GM12874 (cell line): ENCODE measurements at regions not wholly inside any gene's neighbourhood (a gene's known extent, or its start where the extent isn't known, plus 50 kb on each side); places are given as distances from the start of the nearest gene placed in this dataset.

ENCODE experiments used
- TF ChIP-seq, protein P1 (sequence below): IDR thresholded peaks from 2 replicates; pipeline ENCODE4 v1.5.1; 2011; ENCODE audit warnings: low read depth, mild to moderate bottlenecking, control low read depth, low read length, moderate library complexity; ENCODE audit not compliant: insufficient read depth

DNA sequence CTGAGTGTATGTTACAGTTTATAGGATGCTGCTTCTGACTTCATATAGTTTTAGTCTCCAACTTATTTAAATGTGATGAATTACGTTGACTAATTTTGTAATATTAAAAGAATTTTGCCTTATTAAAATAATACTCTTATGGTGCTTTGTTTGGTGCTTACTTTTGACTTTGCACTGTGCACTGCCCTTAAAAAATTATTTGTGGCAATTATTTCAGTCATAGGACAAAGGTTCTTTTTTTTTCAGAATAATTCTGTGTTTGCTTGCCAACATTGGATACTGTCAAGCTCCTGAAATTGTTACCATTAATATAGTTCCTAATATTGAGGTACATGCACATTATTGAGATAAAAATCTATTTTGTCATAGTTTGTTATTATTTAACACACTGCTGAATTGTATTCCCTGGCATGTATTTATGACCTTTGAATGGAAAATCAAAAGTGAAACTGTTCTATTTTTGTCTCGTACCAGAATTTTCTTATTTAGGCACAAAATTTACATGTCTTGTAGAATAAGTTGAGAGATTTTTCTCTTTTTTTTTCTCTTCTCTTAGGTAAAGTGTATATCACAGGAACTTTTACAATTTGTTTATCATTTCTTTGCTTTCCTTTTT, 572.8 kb upstream of the KLHL29 start:
- TF ChIP-seq, protein P1, sequence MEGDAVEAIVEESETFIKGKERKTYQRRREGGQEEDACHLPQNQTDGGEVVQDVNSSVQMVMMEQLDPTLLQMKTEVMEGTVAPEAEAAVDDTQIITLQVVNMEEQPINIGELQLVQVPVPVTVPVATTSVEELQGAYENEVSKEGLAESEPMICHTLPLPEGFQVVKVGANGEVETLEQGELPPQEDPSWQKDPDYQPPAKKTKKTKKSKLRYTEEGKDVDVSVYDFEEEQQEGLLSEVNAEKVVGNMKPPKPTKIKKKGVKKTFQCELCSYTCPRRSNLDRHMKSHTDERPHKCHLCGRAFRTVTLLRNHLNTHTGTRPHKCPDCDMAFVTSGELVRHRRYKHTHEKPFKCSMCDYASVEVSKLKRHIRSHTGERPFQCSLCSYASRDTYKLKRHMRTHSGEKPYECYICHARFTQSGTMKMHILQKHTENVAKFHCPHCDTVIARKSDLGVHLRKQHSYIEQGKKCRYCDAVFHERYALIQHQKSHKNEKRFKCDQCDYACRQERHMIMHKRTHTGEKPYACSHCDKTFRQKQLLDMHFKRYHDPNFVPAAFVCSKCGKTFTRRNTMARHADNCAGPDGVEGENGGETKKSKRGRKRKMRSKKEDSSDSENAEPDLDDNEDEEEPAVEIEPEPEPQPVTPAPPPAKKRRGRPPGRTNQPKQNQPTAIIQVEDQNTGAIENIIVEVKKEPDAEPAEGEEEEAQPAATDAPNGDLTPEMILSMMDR = no peak

DNA sequence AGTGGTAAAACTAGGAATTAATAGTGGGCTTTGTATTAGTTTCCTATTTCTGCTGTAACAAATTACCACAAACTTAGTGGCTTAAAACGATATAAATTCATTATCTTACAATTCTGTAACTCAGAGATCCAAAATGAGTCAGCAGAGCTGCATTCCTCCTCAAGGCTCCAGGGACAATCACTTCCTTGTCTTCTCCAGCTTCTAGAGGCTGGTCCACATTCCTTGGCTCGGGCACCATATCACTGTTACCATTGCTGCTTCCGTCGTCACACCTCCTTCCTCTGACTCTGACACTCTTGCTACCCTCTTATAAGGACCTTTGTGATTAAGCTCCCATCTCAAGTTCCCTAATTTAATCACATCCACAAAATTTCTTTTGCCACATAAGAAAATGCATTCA, 567.8 kb upstream of the KLHL29 start:
- TF ChIP-seq, protein P1 = no peak

DNA sequence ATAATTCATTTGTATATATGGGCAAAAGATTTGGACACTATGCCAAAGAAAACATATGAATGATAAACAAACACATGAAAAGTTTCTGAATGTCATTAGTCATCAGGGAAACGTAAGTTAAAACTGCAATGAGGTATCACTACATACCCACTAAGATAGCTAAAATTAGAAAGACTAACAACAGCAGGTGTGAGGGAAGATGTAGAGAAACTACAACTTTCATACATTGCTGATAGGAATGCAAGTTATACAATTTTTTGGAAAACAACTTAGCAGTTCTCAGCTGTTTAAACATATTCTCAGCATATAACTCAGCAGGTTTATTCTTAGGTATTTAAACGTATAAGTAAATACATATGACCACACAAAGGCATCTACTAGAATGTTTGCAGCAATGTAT, 563.5 kb upstream of the KLHL29 start:
- TF ChIP-seq, protein P1 = no peak

DNA sequence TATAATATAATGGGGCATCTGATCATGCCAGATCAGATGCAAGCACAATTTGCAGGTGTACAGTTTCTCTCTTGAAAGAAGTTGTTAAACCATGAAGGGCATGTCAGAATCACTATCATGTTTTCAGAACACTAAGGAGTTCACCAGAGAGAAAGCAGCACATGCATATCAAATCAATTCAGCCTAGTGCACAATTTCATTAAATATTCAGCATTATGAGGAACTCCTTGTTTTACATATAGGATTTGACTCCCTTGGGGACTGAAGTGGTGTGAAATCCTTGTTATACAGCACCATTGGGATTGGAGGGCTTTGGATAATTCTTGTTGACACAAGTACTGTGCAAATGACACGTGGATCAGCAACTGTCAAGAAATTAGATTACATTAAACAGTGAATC, 562.1 kb upstream of the KLHL29 start:
- TF ChIP-seq, protein P1 = no peak

DNA sequence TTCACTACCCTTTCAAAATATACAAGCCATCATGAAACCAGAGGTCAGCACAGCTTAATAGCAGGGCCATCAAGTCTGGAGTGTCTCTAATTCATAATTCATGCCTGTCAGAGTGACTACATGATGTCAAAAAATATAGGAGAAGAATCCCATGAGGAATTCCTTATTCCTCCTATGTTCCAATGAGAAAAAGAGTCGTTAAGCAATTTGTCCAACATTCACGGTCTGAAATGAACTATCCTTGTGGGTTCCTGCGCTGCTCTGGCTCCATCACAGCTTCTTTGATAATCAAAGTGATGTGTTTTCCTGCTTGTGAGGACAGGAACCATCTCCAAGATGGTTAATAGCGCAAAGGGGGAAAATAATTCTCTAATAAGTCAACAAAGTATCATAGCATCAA, 560.4 kb upstream of the KLHL29 start:
- TF ChIP-seq, protein P1 = no peak

DNA sequence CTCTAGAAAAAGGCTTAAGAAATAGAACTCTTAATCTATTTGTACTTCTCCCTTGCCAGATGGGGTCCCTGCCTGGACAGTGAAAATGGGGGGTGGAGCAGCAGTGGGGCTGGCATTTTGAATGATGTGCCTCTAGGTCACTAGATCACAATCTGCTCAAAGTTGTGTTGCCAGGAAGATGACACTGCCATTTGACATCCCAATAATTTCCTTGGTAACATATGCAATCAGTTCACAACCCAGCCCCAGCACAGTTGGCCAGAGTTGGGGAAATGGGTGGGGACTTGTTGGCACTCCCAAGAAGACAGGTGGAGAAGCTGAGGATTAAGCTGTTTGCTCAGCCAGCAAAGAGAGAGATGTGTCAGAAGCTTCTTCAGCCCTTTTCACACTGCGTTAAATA, 558.3 kb upstream of the KLHL29 start:
- TF ChIP-seq, protein P1 = no peak

DNA sequence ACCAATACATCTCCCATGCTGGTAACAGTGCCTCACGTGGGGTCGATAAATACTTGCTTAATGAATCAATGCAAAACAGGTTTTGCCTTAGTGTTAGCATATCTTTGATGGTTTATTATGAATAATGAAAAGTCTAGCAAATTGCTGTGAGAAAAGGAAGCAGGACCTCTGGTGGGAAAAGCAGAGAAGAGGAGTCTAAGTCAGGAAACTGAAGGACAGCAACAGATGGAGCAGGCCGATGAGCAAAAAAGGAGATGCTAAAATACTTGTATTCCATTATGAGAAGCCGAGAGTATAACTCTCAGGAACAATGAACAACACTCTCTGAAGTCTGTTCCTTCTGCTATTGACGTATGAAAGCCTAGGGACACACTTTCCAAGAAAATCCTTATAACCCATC, 555.2 kb upstream of the KLHL29 start:
- TF ChIP-seq, protein P1 = no peak
